HG03460 (cell line): ENCODE measurements at regions not wholly inside any gene's neighbourhood (a gene's known extent, or its start where the extent isn't known, plus 50 kb on each side); places are given as distances from the start of the nearest gene placed in this dataset.

Experiments
- ATAC-seq: cut with Tn5 transposase; IDR thresholded peaks from one replicate; pipeline ENCODE4 v1.9.1; 2021; ENCODE audit not compliant: unreplicated experiment

DNA sequence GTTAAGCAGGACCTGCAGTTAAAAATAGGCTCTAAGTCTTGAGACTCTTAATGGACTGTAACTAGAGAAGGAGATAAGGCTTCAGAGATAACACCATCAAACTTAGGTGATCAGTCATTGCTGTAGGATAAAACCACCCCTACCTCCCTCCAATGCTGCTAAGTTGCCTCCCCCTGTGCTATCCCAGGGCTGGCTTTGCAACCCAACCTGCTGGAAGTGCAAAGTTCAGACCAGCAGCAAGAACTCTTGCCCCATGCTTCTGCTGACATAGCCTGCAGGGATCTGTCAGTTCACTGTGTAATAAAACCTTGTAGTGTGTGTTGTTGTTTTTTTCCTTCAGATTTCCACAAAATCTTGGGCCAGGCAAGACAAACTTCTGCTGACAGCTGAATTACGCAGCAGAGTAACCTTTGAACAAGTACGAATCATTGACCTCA, 57.4 kb upstream of the EPB41L3 start:
- no peak for ATAC-seq

DNA sequence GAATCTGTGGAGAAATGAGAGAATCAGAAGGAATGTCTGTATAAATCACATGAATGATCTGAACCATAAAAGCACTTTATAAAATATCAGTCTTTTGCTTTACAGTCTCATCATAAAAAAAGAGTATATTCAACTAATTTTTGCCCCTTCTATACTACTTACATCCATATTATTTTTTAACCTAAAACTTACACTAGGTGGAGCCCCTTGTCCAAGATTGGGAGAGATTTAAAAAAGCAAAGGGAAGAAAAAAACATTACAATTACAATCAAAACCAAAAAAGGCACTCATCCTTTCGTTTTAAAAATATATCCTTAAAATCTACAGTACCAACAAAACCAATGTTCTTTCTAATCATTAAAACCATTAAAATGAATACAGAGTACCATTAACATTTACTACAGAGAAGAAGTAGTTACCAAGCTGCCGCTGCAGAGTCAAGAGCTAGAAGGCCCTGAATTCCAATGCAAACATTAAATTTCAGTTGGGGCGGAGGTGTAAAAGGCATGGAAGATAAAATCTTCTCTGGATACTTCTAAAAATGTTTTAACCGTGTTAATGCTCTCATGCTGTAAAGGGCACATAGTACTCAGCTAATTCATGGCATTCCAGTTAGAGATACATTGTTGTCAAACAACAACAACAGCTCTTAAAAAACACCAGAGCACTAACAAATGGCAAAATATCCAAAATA, 56.7 kb upstream of the EPB41L3 start:
- no peak for ATAC-seq

DNA sequence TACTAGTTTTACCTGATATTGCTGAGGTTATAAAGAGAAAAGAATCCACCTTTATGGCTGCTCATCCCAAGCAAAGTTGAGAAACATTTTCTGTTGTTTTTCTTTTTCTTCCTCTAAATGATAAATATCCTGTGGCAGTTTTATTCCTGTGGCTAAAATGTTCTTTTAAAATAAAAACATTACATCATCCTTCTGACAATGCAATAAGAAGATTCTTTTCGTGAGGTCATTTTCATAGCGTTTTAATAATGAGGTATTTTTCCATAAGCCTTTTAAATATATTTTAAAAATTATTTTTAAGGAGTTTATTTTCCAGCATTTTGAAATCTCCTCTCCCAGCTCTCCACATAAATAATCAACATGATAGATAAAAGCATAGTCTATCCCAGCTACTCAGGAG, 52.8 kb upstream of the EPB41L3 start:
- no peak for ATAC-seq
